Activated T-helper 2 cell treated with anti-CD3 and anti-CD28 coated beads, Interferon-gamma antibody, Interleukin-2, Interleukin-4, amounts not matched to agents 10 μg/mL and 5 μg/mL and 100 μg/mL, durations not matched to agents 14 hours and 24 hours and 36 hours (primary cell): ENCODE measurements at regions not wholly inside any gene's neighbourhood (a gene's known extent, or its start where the extent isn't known, plus 50 kb on each side); places are given as distances from the start of the nearest gene placed in this dataset.

Source experiments
- DNase-seq: peaks from one replicate; pipeline ENCODE4 v3.0.0; 2021; ENCODE audit warnings: low spot score
- H3K27ac Mint-ChIP-seq: one replicate; pipeline ENCODE4 v1.8.0; 2021; ENCODE audit warnings: mixed read lengths
- H3K27me3 Mint-ChIP-seq: one replicate; pipeline ENCODE4 v1.8.0; 2021; ENCODE audit warnings: low read depth, mixed read lengths
- H3K36me3 Mint-ChIP-seq: one replicate; pipeline ENCODE4 v1.8.0; 2021; ENCODE audit warnings: low read depth, mixed read lengths
- H3K4me1 Mint-ChIP-seq: one replicate; pipeline ENCODE4 v1.8.0; 2021; ENCODE audit warnings: low read depth, mixed read lengths
- H3K4me3 Mint-ChIP-seq: one replicate; pipeline ENCODE4 v1.8.0; 2021; ENCODE audit warnings: low read depth, mild to moderate bottlenecking, moderate library complexity, mixed read lengths
- H3K9me3 Mint-ChIP-seq: one replicate; pipeline ENCODE4 v1.8.0; 2021; ENCODE audit warnings: mixed read lengths
- intact Hi-C: fragments of 100-400 bp; cut with micrococcal nuclease; formaldehyde crosslinking; loops from one replicate; pipeline ENCODE4 v1.15.1; 2023

DNA sequence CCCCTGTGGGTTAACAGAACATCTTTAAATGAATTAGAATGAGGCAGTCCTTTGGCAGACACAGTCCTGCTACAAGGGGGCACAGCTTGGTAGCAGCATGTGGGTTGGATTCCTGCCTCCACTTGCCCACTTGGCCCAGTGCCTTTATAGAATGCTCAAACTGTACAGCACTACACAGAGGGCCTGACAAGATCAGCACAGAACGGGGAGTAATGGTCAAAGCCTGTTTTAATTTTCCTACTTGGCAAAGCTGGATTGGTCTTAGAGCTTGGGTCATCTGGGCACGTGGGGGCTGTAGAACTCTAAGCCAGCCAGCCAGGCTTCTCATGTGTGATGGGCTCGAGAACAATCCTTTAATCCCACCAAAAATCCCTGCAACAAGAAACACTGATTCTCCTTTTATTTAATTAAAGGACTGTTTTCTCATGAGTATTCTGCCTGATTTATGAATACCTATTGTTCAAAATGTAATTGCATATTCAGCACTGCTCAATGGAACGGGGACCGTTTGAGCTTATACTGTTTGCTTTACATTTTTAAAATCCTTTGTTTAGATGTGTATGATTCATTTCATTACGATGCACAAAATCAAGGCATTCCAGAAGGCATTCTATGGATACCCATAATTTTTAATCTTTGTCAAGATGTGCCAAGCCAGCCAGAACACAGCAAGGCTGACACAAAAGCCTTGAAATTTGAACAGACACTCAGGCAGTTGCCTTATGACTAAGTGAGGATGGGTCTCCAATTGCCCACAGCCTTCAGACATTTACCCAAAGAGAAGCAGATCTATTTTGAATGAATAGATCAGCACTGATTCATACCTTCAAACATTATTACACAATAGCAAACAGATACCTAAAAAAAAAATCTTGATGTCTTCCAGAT lies 249.3 kb upstream of the TGFBR2 start:
- intact Hi-C loops, result no loop called here
- H3K4me3 Mint-ChIP-seq, result no peak overlapping the region

DNA sequence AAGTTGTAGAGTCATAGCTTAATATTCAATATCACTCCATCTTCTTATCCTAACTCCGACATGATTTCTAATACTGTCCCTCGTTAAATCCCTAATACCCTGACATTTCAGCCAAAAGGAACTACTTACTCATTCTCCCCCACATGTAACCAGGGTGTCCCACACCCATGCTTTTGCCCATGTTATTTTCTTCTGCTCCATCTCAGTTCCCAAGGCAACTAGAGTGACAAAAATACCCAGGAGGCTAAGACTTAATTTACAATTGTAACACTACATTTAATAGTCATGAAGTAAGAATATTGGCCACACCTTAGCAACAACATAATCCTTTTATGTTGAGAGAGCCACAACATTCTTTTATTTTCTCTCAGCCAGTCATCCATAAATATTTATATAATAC lies 248.5 kb upstream of the TGFBR2 start:
- H3K36me3 Mint-ChIP-seq, result peaks cover 3% of the 10 kb centered on the region
- peaks cover 2% of the 10 kb centered on the region for H3K9me3 Mint-ChIP-seq
- peaks cover 10% of the 10 kb centered on the region for H3K27me3 Mint-ChIP-seq
- intact Hi-C loops, result no loop called here
- H3K4me1 Mint-ChIP-seq, result peaks cover 33% of the 10 kb centered on the region
- H3K4me3 Mint-ChIP-seq, result no peak overlapping the region
- no peak overlapping the region for H3K27ac Mint-ChIP-seq
- no peak for DNase-seq

More for the DNA sequence above, 249.3 kb upstream of the TGFBR2 start:
- Mint-ChIP-seq H3K27ac (no peak overlapping the region), H3K36me3 (peaks cover 5% of the 10 kb centered on the region), H3K27me3 (peaks cover 9% of the 10 kb centered on the region), H3K9me3 (no peaks in the 10 kb centered on the region), H3K4me1 (peaks cover 40% of the 10 kb centered on the region)
- DNase-seq, result no peak

DNA sequence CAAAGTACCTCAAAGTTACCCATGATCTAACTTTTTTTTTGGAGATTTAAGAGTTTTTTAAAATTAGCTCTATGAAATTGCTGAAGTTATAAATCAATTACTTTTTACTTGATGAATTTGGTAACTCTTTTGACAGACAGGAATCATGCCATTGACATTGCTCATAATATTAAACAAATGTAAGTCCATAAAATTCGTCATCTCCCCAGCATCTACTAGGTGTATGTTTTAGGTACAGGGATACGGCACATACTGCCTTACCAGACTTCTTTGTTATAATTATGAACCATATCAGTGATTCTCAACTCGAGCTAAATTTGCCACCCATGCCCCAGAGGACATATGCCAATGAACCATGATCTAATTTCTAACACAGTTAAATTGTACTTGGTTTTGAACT lies 247.5 kb upstream of the TGFBR2 start:
- Mint-ChIP-seq H3K27me3 (peaks cover 10% of the 10 kb centered on the region), H3K36me3 (peaks cover 3% of the 10 kb centered on the region), H3K27ac (no peak overlapping the region), H3K4me1 (peaks cover 26% of the 10 kb centered on the region), H3K4me3 (no peak overlapping the region), H3K9me3 (peaks cover 3% of the 10 kb centered on the region)
- no peak for DNase-seq
- intact Hi-C loops, result no loop called here

DNA sequence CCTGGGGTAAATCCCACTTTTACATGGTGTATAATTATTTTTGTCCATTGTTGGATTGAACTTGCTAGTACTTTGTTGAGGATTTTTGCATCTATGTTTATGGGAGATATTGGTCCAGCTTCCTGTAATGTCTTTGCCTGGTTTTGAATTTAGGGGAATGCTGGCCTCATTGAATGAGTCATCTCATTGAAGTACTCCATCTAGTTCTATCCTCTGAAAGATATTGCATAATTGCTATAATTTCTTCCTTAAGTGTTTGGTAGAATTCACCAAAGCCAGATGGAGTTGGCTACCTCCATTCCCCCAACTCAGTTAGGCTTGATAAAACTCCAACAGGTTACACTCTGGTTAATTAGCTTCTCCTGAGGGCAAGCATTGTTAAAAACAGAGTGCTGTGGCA lies 237.4 kb upstream of the TGFBR2 start:
- H3K27ac Mint-ChIP-seq, result no peak overlapping the region

DNA sequence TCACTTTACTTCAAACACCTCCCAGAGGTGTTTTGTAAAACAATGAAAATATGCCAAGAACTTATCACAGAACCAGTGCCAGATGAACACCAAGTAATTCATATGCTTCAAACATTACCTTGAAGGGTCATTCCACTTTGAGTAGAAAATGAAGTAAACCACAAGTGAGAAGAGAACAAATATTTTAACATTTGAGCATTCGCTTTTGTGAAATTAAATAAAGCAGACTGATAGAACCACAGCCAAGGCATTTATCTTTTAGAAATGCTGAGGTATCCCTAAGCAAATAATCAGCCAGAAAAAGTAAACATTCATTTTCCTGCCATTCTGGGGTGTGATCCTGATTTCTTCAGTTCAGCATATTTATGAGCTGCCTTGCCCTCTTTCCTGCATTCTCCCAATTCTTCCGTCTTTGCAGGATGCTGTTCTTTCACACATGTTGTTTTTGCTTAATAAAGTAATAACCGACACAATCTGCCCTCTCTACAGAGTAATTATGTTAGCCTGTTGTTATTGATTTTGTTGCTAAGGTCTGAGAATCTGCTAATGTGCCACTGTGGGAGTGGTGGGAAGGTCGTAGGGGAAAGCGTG lies 235.6 kb upstream of the TGFBR2 start:
- Mint-ChIP-seq H3K27me3 (peaks cover 13% of the 10 kb centered on the region), H3K9me3 (peaks cover 5% of the 10 kb centered on the region), H3K4me1 (peaks cover 2% of the 10 kb centered on the region), H3K4me3 (no peak overlapping the region), H3K27ac (no peak overlapping the region), H3K36me3 (peaks cover 3% of the 10 kb centered on the region)
- DNase-seq, result no peak
- intact Hi-C loops, result no loop called here

More for the DNA sequence above, 237.4 kb upstream of the TGFBR2 start:
- peaks cover 3% of the 10 kb centered on the region for H3K36me3 Mint-ChIP-seq
- DNase-seq, result no peak
- intact Hi-C loops, result no loop called here
- no peak overlapping the region for H3K4me3 Mint-ChIP-seq
- H3K27me3 Mint-ChIP-seq, result peaks cover 11% of the 10 kb centered on the region
- peaks cover 5% of the 10 kb centered on the region for H3K9me3 Mint-ChIP-seq
- H3K4me1 Mint-ChIP-seq, result peaks cover 2% of the 10 kb centered on the region

DNA sequence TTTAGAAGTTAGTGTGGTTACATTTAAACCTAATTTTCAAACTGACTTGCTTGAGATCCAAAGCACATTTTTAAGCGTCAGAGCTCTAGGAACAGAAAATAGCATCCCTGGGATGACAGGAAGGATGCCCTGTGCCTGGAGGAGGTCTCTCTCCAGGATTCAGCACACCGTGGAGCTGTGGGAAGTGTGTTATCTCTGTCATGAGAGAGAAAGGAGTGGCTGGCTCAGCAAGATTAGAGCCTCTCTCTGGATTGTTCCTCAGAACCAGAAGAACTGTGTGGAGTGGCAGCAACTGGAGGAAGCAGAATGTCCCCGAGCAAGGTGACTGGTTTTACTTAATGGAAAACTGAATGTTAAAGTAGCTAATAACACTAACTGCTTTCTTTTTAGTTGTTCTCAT lies 233.6 kb upstream of the TGFBR2 start:
- DNase-seq, result no peak
- Mint-ChIP-seq H3K36me3 (no peaks in the 10 kb centered on the region), H3K9me3 (no peaks in the 10 kb centered on the region), H3K27ac (no peak overlapping the region), H3K4me3 (no peak overlapping the region), H3K4me1 (peaks cover 2% of the 10 kb centered on the region), H3K27me3 (peaks cover 16% of the 10 kb centered on the region)
- intact Hi-C loops, result no loop called here

DNA sequence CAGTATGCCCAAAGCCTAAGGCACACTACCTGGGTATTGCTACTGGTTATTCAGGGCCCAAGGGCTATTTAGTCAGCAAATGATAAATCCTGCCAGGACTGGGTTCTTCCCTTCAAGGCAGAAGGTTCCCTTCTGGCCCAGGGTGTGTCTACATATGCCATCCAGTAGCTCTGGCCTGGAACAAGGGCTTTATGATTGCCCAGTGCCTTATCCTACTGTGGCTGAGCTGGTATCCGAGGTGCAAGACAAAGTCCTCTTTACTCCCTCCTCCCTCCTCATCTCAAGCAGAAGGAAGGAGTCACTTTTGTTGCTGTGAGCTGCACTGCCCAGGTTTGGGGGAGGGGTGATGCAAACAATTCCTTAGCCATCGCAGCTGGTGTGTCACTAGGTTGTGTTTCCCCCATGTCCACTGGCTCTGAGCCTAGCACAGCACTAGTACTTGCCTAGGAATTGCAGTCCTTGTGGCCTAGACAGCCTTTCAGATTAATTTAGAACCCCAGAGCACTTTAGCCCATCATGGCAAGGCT lies 221.8 kb upstream of the TGFBR2 start:
- no peaks in the 10 kb centered on the region for H3K36me3 Mint-ChIP-seq
- H3K4me3 Mint-ChIP-seq, result no peak overlapping the region
- intact Hi-C loops, result no loop called here
- H3K27me3 Mint-ChIP-seq, result peaks cover 3% of the 10 kb centered on the region
- H3K4me1 Mint-ChIP-seq, result no peaks in the 10 kb centered on the region
- H3K9me3 Mint-ChIP-seq, result peaks cover 37% of the 10 kb centered on the region
- H3K27ac Mint-ChIP-seq, result no peak overlapping the region
- no peak for DNase-seq

DNA sequence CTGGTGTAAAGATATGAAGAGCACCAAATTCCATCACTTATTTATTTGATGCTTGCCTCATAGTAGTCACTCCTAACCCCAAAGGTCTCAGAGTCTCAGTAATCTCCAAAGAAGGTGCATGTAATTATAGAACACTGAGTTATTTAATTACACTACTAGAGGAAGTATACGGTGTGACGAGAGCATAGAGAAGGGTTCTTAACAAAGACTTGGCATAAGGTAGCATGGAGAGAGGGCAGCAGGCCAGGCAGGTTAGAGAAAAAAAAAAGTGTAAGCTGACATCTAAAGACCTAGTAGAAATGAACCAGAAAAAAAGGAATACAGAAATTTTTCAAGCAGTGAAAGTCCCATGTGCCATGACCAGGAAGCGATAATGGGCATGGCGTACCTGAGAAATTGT lies 213.3 kb upstream of the TGFBR2 start:
- no peaks in the 10 kb centered on the region for H3K36me3 Mint-ChIP-seq
- peaks cover 16% of the 10 kb centered on the region for H3K9me3 Mint-ChIP-seq
- H3K4me1 Mint-ChIP-seq, result no peaks in the 10 kb centered on the region
- DNase-seq, result no peak
- H3K27ac Mint-ChIP-seq, result no peak overlapping the region
- intact Hi-C loops, result no loop called here
- no peak overlapping the region for H3K4me3 Mint-ChIP-seq
- H3K27me3 Mint-ChIP-seq, result peaks cover 1% of the 10 kb centered on the region

DNA sequence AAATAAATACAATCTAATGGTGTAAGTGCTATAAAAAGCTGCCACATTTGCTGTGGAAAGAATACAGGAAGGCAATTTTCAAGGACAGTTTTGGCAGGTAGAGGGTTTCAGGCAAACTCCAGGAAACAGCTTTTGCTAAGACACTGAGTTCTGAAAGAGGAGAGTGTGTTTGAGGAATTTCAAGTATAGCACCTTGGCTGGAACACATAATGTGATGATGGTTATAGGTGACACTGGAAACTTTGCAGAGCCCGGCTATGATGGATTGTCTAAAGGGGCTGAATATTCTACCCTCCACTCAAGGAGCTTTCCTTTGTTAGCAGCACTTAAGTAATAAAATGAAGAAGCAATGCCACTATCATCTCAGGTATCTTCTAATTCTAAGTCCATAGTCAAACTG lies 209.4 kb upstream of the TGFBR2 start:
- H3K4me1 Mint-ChIP-seq, result peaks cover 6% of the 10 kb centered on the region
- no peak overlapping the region for H3K4me3 Mint-ChIP-seq
- H3K36me3 Mint-ChIP-seq, result no peaks in the 10 kb centered on the region

DNA sequence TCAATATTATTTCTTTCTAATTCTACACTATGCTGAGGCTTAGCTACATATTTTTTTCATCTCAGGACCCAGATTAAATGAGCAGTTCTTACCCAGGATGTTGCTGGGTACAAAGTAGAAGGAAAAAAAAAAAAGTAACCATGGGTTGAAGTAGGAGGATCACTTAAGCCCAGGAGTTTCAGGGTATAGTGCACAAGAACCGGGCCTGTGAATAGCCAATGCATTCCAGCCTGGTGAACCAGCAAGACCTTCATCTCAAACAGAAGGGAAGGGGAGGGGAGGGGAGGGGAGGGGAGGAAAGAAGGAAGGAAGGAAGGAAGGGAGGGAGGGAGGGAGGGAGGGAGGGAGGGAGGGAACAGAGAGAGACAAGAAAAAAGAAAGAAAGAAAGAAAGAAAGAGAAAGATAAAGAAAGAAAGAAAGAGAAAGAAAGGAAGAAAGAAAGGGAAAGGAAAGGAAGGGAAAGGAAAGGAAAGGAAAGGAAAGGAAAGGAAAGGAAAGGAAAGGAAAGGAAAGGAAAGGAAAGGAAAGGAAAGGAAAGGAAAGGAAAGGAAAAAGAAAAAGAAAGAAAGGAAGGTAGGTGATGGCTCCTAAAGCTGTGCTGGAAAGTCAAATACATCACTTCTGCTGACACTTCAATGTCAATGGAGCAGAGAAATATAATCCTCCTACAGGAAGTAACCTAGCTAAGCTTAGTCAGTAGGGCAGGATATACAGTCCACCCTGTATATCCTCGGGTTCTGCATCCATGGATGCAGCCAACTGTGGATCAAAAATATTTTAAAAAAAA lies 206.8 kb upstream of the TGFBR2 start:
- no peak for DNase-seq
- Mint-ChIP-seq H3K4me1 (peaks cover 6% of the 10 kb centered on the region), H3K4me3 (no peak overlapping the region), H3K9me3 (peaks cover 6% of the 10 kb centered on the region), H3K27me3 (peaks cover 3% of the 10 kb centered on the region), H3K36me3 (no peaks in the 10 kb centered on the region), H3K27ac (no peak overlapping the region)
- intact Hi-C loops, result no loop called here

More for the DNA sequence above, 209.4 kb upstream of the TGFBR2 start:
- Mint-ChIP-seq H3K27me3 (peaks cover 1% of the 10 kb centered on the region), H3K9me3 (peaks cover 6% of the 10 kb centered on the region), H3K27ac (no peak overlapping the region)
- intact Hi-C loops, result no loop called here
- DNase-seq, result no peak

DNA sequence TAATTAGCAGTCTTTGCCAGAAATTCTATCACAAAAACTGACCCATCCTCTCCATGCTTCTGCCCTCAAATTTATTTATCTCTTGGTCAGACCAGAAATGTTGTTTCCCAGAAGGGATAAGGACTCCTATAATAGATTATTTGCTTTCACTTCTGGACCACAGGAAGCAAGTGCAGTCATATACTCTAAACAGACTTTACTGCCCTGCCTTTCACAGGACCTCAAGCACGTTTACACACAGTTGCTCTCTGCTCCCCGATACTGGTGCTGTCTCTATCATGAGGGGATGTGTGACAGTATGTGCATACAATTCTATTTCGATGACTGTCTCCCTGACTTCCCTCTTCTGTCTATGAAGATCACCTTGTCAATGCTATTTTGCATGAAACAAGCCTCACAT lies 205.5 kb upstream of the TGFBR2 start:
- intact Hi-C loops, result no loop called here
- Mint-ChIP-seq H3K4me3 (no peak overlapping the region), H3K36me3 (no peaks in the 10 kb centered on the region), H3K4me1 (peaks cover 6% of the 10 kb centered on the region), H3K9me3 (peaks cover 6% of the 10 kb centered on the region), H3K27me3 (peaks cover 2% of the 10 kb centered on the region), H3K27ac (no peak overlapping the region)
- DNase-seq, result no peak

DNA sequence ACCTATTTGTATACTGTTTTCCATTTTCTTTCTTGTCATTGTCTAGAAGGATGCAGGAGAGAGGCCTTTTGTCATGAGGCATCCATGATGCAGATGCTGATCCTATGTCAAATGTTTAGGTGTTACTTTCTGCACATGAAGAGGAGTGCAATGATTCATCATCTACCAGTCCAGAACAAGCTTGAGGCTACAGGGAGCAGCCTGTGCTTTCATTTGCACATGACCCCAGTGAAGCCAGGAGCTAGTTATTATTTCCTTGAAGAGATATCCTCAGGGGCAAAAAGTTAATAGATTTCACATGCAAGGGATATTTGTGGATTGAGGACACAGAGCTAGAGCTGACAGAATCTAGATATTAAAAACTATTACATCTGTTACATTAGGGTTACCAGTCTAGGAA lies 204.4 kb upstream of the TGFBR2 start:
- intact Hi-C loops, result no loop called here
- Mint-ChIP-seq H3K27me3 (peaks cover 2% of the 10 kb centered on the region), H3K36me3 (no peaks in the 10 kb centered on the region), H3K4me3 (no peak overlapping the region), H3K27ac (no peak overlapping the region), H3K4me1 (peaks cover 6% of the 10 kb centered on the region), H3K9me3 (peaks cover 5% of the 10 kb centered on the region)
- no peak for DNase-seq
